ENCODE measurements at regions not wholly inside any gene's neighbourhood (a gene's known extent, or its start where the extent isn't known, plus 50 kb on each side); places are given as distances from the start of the nearest gene placed in this dataset.
"Not testable (repeated sequence)": the region's sequence is repeated elsewhere in the genome, so short reads cannot be mapped to it uniquely, and the experiment has no call there.

DNA sequence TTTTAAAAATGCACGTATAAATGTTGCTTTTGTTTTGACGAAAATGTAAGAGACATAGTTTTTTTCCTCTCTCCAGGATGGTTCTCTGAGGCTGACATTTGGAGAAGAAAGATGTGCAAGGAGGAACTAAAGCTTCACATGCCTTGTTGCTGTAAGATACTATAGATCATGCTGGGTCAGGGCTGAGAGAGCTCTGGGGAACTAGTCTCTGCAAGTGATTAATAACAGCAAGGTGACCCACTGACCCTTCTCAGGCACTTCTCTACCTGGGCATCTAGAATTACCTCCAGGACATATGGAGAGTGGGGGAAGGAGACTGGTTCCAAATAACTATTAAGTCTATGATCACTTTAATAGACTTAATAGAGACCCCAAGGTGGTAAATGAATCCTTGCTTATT is 246.0 kb downstream of the KBTBD8 start:
- no peak overlapping the region for H3K4me3 ChIP-seq (ENCODE audit: control insufficient read depth, low read depth, low read length)
- no peak for DNase-seq (ENCODE audit: low read depth)
- TF ChIP-seq, protein P1, sequence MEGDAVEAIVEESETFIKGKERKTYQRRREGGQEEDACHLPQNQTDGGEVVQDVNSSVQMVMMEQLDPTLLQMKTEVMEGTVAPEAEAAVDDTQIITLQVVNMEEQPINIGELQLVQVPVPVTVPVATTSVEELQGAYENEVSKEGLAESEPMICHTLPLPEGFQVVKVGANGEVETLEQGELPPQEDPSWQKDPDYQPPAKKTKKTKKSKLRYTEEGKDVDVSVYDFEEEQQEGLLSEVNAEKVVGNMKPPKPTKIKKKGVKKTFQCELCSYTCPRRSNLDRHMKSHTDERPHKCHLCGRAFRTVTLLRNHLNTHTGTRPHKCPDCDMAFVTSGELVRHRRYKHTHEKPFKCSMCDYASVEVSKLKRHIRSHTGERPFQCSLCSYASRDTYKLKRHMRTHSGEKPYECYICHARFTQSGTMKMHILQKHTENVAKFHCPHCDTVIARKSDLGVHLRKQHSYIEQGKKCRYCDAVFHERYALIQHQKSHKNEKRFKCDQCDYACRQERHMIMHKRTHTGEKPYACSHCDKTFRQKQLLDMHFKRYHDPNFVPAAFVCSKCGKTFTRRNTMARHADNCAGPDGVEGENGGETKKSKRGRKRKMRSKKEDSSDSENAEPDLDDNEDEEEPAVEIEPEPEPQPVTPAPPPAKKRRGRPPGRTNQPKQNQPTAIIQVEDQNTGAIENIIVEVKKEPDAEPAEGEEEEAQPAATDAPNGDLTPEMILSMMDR (IDR thresholded peaks at IDR 0.05; ENCODE audit: control insufficient read depth, insufficient read depth, low read depth, low read length, missing control alignments): no peak

DNA sequence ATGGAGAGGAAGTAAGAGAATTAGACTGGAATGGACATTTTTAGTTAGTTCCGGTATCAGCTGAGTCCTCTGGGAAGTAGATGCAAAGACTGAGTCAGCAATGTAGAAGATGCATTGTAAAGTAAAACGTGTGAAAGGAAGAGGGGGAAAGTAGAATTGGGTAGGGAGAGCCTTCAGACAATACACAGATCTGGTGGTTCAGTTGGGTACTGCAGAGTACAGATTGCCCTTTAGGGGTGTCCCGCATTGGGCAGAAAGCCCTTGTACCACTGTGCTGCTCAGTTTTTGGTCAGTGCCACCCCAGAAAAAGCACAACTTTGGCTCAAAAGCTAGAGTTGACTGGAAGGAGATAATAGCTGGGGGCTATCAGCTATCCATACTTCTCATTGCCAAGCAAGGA is 247.4 kb downstream of the KBTBD8 start:
- no peak for DNase-seq (ENCODE audit: low read depth)
- H3K4me3 ChIP-seq (ENCODE audit: control insufficient read depth, low read depth, low read length): no peak overlapping the region
- TF ChIP-seq, protein P1 (IDR thresholded peaks at IDR 0.05; ENCODE audit: control insufficient read depth, insufficient read depth, low read depth, low read length, missing control alignments): no peak

DNA sequence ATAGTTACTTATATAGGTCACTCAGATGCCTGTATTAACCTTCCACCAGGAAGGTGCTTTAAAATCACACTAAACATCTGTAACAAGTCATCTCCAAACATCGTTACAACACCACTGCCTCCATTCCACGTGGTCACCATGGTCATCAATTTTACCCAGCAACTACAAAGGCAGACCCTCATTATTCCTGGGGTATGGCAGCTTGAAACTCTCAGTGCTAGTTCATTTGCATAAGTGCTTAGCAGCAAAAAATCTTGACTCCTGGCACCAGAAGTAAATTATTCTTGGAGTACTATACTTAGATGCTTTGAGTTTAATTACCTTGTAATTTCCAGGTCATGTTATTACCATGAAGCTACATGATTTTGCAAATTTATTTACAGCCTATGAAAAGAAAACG is 250.6 kb downstream of the KBTBD8 start:
- no peak for DNase-seq (ENCODE audit: low read depth)
- no peak overlapping the region for H3K4me3 ChIP-seq (ENCODE audit: control insufficient read depth, low read depth, low read length)
- TF ChIP-seq, protein P1 (IDR thresholded peaks at IDR 0.05; ENCODE audit: control insufficient read depth, insufficient read depth, low read depth, low read length, missing control alignments): no peak

DNA sequence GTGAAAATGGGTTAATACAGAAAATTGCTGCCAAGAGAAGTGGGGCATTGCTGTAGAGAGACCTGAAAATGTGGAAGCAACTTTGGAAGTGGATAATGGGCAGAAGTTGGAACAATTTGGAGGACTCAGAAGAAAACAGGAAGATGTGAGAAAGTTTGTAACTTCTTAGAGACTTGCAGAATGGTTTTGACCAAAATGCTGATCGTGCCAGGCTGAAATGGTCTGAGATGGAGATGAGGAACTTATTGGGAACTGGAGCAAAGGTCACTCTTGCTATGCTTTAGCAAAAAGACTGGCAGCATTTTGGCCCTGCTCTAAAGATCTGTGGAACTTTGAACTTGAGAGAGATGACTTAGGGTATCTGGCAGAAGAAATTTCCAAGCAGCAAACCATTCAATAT is 254.8 kb downstream of the KBTBD8 start:
- not testable (repeated sequence) for DNase-seq (ENCODE audit: low read depth); H3K4me3 ChIP-seq (ENCODE audit: control insufficient read depth, low read depth, low read length)

DNA sequence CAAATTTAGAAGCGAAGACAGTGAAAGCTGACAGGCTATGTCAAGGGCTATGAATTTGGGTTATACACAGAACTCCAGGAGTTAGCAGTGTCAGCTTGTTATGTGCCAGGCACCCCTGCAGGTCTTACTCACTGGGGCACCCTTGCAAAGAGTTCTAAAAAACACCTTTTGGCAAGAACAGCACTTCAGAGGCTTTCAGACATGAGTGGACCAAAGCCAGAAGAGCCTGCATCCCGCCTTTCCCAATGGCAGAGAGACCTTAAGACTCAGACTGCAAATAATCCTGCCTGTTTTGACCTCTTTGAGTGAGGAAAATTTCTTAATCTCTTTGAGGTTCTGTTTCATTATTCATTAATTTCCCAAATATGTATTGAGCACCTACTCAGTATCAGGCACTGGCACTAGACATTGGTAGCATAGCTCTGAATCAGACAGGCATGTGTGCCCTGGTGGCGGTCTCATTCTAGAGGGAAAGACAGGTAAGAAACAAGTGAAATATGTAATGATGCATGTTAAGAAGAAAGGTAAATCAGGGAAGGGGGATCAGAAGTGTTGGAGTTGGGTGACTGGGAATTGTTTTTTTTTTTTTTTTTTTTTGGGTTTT is 280.0 kb downstream of the KBTBD8 start:
- TF ChIP-seq, protein P1 (IDR thresholded peaks at IDR 0.05; ENCODE audit: control insufficient read depth, insufficient read depth, low read depth, low read length, missing control alignments): no peak
- no peak overlapping the region for H3K4me3 ChIP-seq (ENCODE audit: control insufficient read depth, low read depth, low read length)
- no peak for DNase-seq (ENCODE audit: low read depth)

DNA sequence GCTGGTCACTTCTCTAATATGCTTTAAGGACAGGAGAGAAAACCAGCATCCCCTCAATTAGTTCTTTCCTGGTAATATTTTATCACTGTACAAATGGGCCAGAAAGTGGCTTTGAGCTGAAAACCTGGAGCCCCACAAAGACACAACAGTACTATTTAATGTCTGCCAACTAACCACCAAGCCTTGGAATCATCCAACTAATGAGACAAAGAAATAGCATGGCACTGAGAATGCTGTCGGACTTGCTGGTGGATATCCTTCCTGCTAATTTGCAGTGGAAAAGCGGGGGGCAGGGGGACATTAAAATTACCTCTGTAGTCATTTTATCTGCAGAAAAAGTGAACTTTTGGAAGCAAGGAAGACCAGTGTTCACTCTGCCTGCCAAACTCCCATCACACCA is 288.5 kb downstream of the KBTBD8 start:
- H3K4me3 ChIP-seq (ENCODE audit: control insufficient read depth, low read depth, low read length): no peak overlapping the region
- TF ChIP-seq, protein P1 (IDR thresholded peaks at IDR 0.05; ENCODE audit: control insufficient read depth, insufficient read depth, low read depth, low read length, missing control alignments): no peak
- DNase-seq (ENCODE audit: low read depth): no peak

DNA sequence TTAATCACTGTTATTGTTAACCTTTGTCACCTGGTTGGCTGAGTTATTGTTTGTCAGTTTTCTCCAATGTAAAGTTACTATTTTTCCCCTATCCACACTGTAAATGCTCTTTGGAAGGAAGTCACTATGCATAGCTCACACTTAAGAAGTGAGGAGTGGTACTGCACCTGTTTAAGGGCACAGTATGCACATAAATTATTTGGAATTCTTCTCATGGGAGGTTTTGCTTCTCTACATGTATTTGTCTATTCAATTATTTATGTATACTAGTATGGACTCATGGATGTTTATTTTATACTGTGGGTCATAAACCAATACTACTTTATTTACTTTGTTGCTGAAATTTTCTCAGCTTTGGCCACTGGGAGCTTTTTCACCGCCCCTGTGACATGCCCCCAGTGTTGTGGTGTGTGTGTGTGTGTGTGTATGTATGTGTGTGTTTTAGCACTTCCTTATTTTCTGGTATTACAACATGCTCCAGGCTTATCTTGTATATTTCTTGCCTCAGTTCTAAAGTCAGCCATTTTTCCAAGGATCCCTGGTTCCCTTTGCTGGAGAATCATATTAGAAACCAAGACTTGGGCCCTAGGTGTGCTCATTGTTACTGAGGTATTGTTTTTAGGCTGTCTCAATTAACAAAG is 290.5 kb downstream of the KBTBD8 start:
- DNase-seq (ENCODE audit: low read depth): no peak
- no peak overlapping the region for H3K4me3 ChIP-seq (ENCODE audit: control insufficient read depth, low read depth, low read length)
- TF ChIP-seq, protein P1 (IDR thresholded peaks at IDR 0.05; ENCODE audit: control insufficient read depth, insufficient read depth, low read depth, low read length, missing control alignments): no peak
